ENCODE measurements at regions not wholly inside any gene's neighbourhood (a gene's known extent, or its start where the extent isn't known, plus 50 kb on each side); places are given as distances from the start of the nearest gene placed in this dataset.

GRCh38 chr20:39890697-39891096, 798.3 kb downstream of the MAFB start:
- TF ChIP-seq CTCF (IDR thresholded peaks at IDR 0.05), result no peak
- no peak for ATAC-seq
- Histone ChIP-seq H3K9me3 (no peaks in the 10 kb centered on the region), H3K4me3 (no peak overlapping the region), H3K4me1 (ENCODE audit: low read depth) (no peaks in the 10 kb centered on the region), H3K36me3 (ENCODE audit: low read depth) (no peaks in the 10 kb centered on the region)
- intact Hi-C loops (cut with DNase I, micrococcal nuclease), result no loop called here
- DNase-seq, result no peak

- intact Hi-C loops (cut with DNase I, micrococcal nuclease), result no loop called here
- TF ChIP-seq CTCF (IDR thresholded peaks at IDR 0.05), result no peak
- DNase-seq (no peak), ATAC-seq (no peak)
- Histone ChIP-seq H3K36me3 (ENCODE audit: low read depth) (no peaks in the 10 kb centered on the region), H3K4me3 (no peak overlapping the region), H3K9me3 (no peaks in the 10 kb centered on the region), H3K4me1 (ENCODE audit: low read depth) (no peaks in the 10 kb centered on the region)
These were observed 800.7 kb downstream of the MAFB start for GRCh38 chr20:39888310-39888709.

- intact Hi-C loops (cut with DNase I, micrococcal nuclease), result no loop called here
- no peak overlapping the region for H3K4me3 ChIP-seq
- no peaks in the 10 kb centered on the region for H3K36me3 ChIP-seq (ENCODE audit: low read depth)
- ATAC-seq (peak; percentile 24), DNase-seq (peak in 1 of 3 donors; percentile 24)
- no peak for TF ChIP-seq CTCF (IDR thresholded peaks at IDR 0.05)
- H3K9me3 ChIP-seq, result no peaks in the 10 kb centered on the region
- no peaks in the 10 kb centered on the region for H3K4me1 ChIP-seq (ENCODE audit: low read depth)
These were observed 802.3 kb downstream of the MAFB start for GRCh38 chr20:39886650-39887190.

GRCh38 chr20:39885975-39886649, 802.9 kb downstream of the MAFB start:
- Histone ChIP-seq H3K9me3 (no peaks in the 10 kb centered on the region), H3K36me3 (ENCODE audit: low read depth) (no peaks in the 10 kb centered on the region), H3K4me3 (no peak overlapping the region), H3K4me1 (ENCODE audit: low read depth) (no peaks in the 10 kb centered on the region)
- peak; percentile 33 for TF ChIP-seq CTCF (IDR thresholded peaks at IDR 0.05)
- peak; percentile 54 for ATAC-seq
- peak in 2 of 3 donors; percentile 41 to 76 for DNase-seq
- intact Hi-C loops (cut with DNase I, micrococcal nuclease), result no loop called here

GRCh38 chr20:39882806-39883205, 806.2 kb downstream of the MAFB start:
- Histone ChIP-seq H3K4me3 (no peak overlapping the region), H3K9me3 (no peaks in the 10 kb centered on the region), H3K4me1 (ENCODE audit: low read depth) (no peaks in the 10 kb centered on the region), H3K36me3 (ENCODE audit: low read depth) (no peaks in the 10 kb centered on the region)
- no peak for TF ChIP-seq CTCF (IDR thresholded peaks at IDR 0.05)
- intact Hi-C loops (cut with DNase I, micrococcal nuclease), result no loop called here
- ATAC-seq (no peak), DNase-seq (no peak)
